ENCODE measurements at regions not wholly inside any gene's neighbourhood (a gene's known extent, or its start where the extent isn't known, plus 50 kb on each side); places are given as distances from the start of the nearest gene placed in this dataset.
A peak's percentile ranks its signal among the peaks of the same experiment; 100 is the strongest.

GRCh38 chr5:122723606-122724352 is 51.1 kb upstream of the SNX2 start:
- Histone ChIP-seq H3K9me1 (ENCODE audit: insufficient read depth, low read length) (no peaks in the 10 kb centered on the region), H3K23ac (ENCODE audit: low read depth, low read length) (no peak overlapping the region), H4K20me1 (ENCODE audit: insufficient read depth, low read length) (no peaks in the 10 kb centered on the region), H2AK5ac (ENCODE audit: low read depth, low read length) (no peak overlapping the region), H3K9me3 (ENCODE audit: control insufficient read depth, insufficient read depth, low read length) (no peaks in the 10 kb centered on the region), H4K91ac (ENCODE audit: insufficient read depth, low read depth, low read length) (no peak overlapping the region), H3K79me1 (ENCODE audit: low read depth in 1 of 2, low read length in 2 of 2) (no peaks in the 10 kb centered on the region), H3K36me3 (ENCODE audit: control insufficient read depth, insufficient read depth, low read length) (no peaks in the 10 kb centered on the region), H3K4ac (ENCODE audit: low read depth, low read length) (no peak overlapping the region), H2BK120ac (ENCODE audit: low read depth, low read length) (no peak overlapping the region), H3K9ac (ENCODE audit: low read depth, low read length) (no peak overlapping the region), H2BK20ac (ENCODE audit: low read depth, low read length) (no peak overlapping the region), H3K4me2 (ENCODE audit: low read depth, low read length) (peak overlapping the region; percentile 14; the same call in 1 of the 2 replicates), H2AFZ (replicated peaks; ENCODE audit: low read length, poor library complexity) (no peak overlapping the region), H3K27me3 (ENCODE audit: control insufficient read depth, insufficient read depth, low read length) (no peaks in the 10 kb centered on the region; the same call in none of the 2 replicates), H2BK15ac (ENCODE audit: low read depth, low read length) (no peak overlapping the region), H3K56ac (ENCODE audit: extremely low read depth, insufficient read depth, low read length) (no peak overlapping the region), H3K18ac (ENCODE audit: low read depth, low read length) (no peak overlapping the region), H3K27ac (ENCODE audit: insufficient read depth, low read length) (no peak overlapping the region), H4K8ac (ENCODE audit: low read depth in 2 of 2, low read length in 2 of 2) (no peak overlapping the region), H3K4me3 (ENCODE audit: insufficient read depth, low read depth, low read length) (no peak overlapping the region), H2BK5ac (ENCODE audit: low read depth, low read length, poor library complexity, severe bottlenecking) (no peak overlapping the region), H3K14ac (replicated peaks; ENCODE audit: low read depth, low read length) (no peak overlapping the region; the same call in 1 of the 2 replicates), H3K4me1 (ENCODE audit: control insufficient read depth, insufficient read depth, low read length) (no peaks in the 10 kb centered on the region), H4K5ac (ENCODE audit: low read depth, low read length) (no peak overlapping the region), H2AK9ac (replicated peaks; ENCODE audit: low read depth, low read length, poor library complexity) (no peak overlapping the region)
- dilution Hi-C loops (cut with HindIII; ENCODE audit: low sequenced_read_pairs, unreplicated experiment) (no loop called here), intact Hi-C loops (cut with micrococcal nuclease) (no loop called here), in situ Hi-C loops (cut with MboI; ENCODE audit: low sequenced_read_pairs) (no loop called here)
- DNase-seq: peak; percentile 89
- BruUV-seq (replicated peaks): no TSS peak
- ChIA-PET POLR2A (ENCODE audit: unreplicated experiment) (no interaction called here), CTCF (interaction anchor here (1.5 kb wide), 1 partner anchor 19 kb away, joined by 5 read pairs; no protein-coding TSS in a partner anchor)
- ATAC-seq (ENCODE audit: low read depth): peak; percentile 90
- TF ChIP-seq BHLHE40 (IDR thresholded peaks at IDR 0.05; ENCODE audit: low read depth, low read length) (no peak), MAZ (IDR thresholded peaks at IDR 0.05; ENCODE audit: borderline replicate concordance, low read depth, low read length) (no peak), SMC3 (IDR thresholded peaks at IDR 0.05; ENCODE audit: low read depth, low read length) (no peak), USF2 (IDR thresholded peaks at IDR 0.05; ENCODE audit: low read depth, low read length) (no peak)
- WGBS, 2 experiments (ENCODE audit: extremely low coverage in 2 of 2, insufficient read length in 1 of 2): no CpG with 5 or more reads among the region's 4 CpGs

All from IMR-90 (cell line).